ENCODE measurements at regions not wholly inside any gene's neighbourhood (a gene's known extent, or its start where the extent isn't known, plus 50 kb on each side); places are given as distances from the start of the nearest gene placed in this dataset.
"Not testable (repeated sequence)": the region's sequence is repeated elsewhere in the genome, so short reads cannot be mapped to it uniquely, and the experiment has no call there.

- TF ChIP-seq CTCF, POLR2A (IDR thresholded peaks at IDR 0.05): not testable (repeated sequence)
Measured at GRCh38 chr1:121048293-121048752, 135.8 kb downstream of the FAM72B start.
